Thoracic aorta (tissue), 2 donors: ENCODE measurements at regions not wholly inside any gene's neighbourhood (a gene's known extent, or its start where the extent isn't known, plus 50 kb on each side); places are given as distances from the start of the nearest gene placed in this dataset.

ENCODE experiments used
- ATAC-seq: fragments of 150-250 bp; one replicate; pipeline ENCODE4 v1.8.0; 2017; ENCODE audit warnings: low read depth; ENCODE audit not compliant: insufficient number of reproducible peaks, low FRiP score
- DNase-seq: peaks from one replicate; pipeline ENCODE4 v3.0.0-alpha.2; 2020; ENCODE audit warnings: low spot score
- H3K27ac ChIP-seq, 2 donors: fragments of 200-600 bp; sonication (generic); 1 replicate in 1 of 2; 2 replicates in 1 of 2; pipeline ENCODE4 v1.5.1; 2016; ENCODE audit warnings: mild to moderate bottlenecking in 2 of 2, moderate library complexity in 2 of 2
- H3K27me3 ChIP-seq: fragments of 200-600 bp; sonication (generic); replicated peaks from 2 replicates; pipeline ENCODE4 v1.6.0; 2016; ENCODE audit warnings: mild to moderate bottlenecking; ENCODE audit not compliant: insufficient read depth
- H3K36me3 ChIP-seq: fragments of 200-600 bp; sonication (generic); one replicate; pipeline ENCODE4 v1.5.1; 2016
- H3K4me1 ChIP-seq, 2 donors: fragments of 200-600 bp; sonication (generic); 1 replicate in 1 of 2; 2 replicates in 1 of 2; pipeline versions ENCODE4 v1.5.1 to v1.6.0; 2016; ENCODE audit warnings: low read depth in 2 of 2, mild to moderate bottlenecking in 1 of 2; ENCODE audit not compliant: control insufficient read depth in 1 of 2
- H3K4me3 ChIP-seq: fragments of 200-600 bp; sonication (generic); 2 replicates; pipeline ENCODE4 v1.5.1; 2016; ENCODE audit warnings: mild to moderate bottlenecking
- H3K9me3 ChIP-seq: fragments of 200-600 bp; sonication (generic); 2 replicates; pipeline ENCODE4 v1.5.1; 2016
- TF ChIP-seq, protein P1 (sequence below): fragments of 200-600 bp; sonication (generic); IDR thresholded peaks from one replicate; pipeline ENCODE4 v1.5.1; 2019; ENCODE audit warnings: antibody characterized with exemption

DNA sequence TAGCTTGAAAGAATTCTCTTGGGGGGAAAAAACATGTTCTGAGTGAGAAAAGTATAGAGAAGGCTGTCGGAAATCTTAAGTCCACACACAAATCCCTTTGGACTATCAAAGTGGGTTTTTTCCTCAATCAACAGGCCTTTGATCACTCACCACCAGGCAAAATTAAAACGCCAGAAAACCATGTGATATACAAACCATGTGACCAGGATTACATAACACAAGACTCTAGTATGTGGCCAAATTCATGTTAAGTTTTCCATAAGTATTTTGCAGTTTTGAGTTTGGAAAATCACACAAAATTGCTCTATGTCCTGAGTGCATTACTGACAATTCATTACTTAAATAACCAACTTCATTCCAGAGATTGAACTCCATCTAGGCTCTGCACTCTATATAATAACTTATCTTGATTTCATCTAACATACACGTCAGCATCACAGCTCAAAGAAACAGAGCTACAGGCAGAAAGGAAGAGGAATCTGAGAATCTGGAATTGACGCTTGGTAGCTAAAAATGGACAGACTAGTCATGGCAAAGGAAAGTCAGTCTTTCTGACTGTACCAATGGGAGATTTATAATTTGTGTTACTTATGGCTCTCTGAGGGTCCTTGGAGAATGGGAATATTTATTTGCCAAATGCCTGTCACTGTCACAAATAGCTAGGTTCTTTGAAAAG, 383.5 kb downstream of the SFMBT2 start:
- Histone ChIP-seq H3K4me1 (no peaks in the 10 kb centered on the region), H3K4me3 (no peak overlapping the region), H3K27me3 (no peaks in the 10 kb centered on the region), H3K9me3 (no peaks in the 10 kb centered on the region), H3K27ac (no peak overlapping the region), H3K36me3 (no peaks in the 10 kb centered on the region)
- DNase-seq, result no peak
- no peak for ATAC-seq
- TF ChIP-seq, protein P1, sequence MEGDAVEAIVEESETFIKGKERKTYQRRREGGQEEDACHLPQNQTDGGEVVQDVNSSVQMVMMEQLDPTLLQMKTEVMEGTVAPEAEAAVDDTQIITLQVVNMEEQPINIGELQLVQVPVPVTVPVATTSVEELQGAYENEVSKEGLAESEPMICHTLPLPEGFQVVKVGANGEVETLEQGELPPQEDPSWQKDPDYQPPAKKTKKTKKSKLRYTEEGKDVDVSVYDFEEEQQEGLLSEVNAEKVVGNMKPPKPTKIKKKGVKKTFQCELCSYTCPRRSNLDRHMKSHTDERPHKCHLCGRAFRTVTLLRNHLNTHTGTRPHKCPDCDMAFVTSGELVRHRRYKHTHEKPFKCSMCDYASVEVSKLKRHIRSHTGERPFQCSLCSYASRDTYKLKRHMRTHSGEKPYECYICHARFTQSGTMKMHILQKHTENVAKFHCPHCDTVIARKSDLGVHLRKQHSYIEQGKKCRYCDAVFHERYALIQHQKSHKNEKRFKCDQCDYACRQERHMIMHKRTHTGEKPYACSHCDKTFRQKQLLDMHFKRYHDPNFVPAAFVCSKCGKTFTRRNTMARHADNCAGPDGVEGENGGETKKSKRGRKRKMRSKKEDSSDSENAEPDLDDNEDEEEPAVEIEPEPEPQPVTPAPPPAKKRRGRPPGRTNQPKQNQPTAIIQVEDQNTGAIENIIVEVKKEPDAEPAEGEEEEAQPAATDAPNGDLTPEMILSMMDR, result no peak

DNA sequence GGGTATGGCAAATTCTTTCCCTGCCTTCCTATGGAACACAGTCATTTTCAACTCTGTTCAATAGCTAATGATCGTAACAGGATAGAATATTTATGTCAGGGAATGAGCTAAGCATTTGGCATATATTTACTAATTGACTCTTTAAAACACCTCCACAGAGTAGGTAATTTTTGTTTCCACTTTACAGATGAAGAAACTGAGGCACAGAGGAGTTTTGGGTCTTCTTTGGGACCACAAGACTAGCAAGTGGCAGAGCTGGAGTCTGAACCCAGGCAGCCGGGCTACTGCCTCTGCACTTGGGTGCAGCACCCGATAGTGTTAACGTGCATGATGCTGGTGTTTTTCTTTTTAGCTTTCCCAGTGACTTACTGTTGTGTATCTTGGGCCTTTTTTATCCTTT, 384.0 kb downstream of the SFMBT2 start:
- TF ChIP-seq, protein P1, result no peak
- DNase-seq (no peak), ATAC-seq (no peak)
- Histone ChIP-seq H3K27me3 (no peaks in the 10 kb centered on the region), H3K36me3 (no peaks in the 10 kb centered on the region), H3K9me3 (no peaks in the 10 kb centered on the region), H3K27ac (no peak overlapping the region), H3K4me3 (no peak overlapping the region), H3K4me1 (no peaks in the 10 kb centered on the region)

DNA sequence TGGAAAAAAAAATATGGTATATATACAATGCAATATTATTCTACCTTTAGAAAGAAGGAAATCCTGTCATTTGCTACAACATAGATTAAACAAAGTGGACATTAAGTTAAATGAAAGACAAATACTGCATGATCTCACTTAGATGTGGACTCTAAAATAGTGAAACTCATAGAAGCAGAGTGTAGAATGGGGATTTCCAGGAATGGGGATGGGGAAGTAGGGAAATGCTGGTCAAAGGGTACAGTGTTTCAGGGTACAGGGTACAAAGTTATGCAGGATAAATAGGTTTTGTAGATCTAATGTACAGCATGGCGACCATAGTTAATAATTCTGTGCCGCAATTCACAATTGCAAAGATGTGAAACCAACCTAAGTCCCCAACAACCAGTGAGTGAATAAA, 385.5 kb downstream of the SFMBT2 start:
- Histone ChIP-seq H3K9me3 (no peaks in the 10 kb centered on the region), H3K27ac (no peak overlapping the region), H3K36me3 (no peaks in the 10 kb centered on the region), H3K4me3 (no peak overlapping the region), H3K4me1 (no peaks in the 10 kb centered on the region), H3K27me3 (no peaks in the 10 kb centered on the region)
- DNase-seq, result no peak
- ATAC-seq, result no peak
- TF ChIP-seq, protein P1, result no peak

DNA sequence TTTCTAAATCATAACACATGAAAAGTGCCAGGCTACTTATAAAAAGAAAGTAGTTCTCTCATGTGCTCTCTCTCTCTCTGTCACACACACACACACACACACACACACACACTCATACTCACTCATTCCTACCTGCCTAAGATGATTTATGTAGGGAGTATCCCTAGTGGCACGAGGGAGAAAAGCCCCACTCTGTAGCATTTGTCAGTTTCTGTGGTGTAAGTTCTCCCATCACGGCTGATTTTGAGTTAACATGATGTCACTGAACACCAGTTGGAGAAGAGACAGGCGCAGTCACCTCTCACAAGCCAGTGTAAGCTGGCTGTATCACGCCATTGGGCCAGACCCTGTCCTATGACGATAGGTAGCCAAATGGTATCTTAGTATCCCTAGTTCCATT, 395.4 kb downstream of the SFMBT2 start:
- no peak overlapping the region for H3K4me3 ChIP-seq
- ATAC-seq, result no peak
- no peak overlapping the region for H3K27ac ChIP-seq
- no peaks in the 10 kb centered on the region for H3K4me1 ChIP-seq
- DNase-seq, result no peak
- no peaks in the 10 kb centered on the region for H3K27me3 ChIP-seq
- no peaks in the 10 kb centered on the region for H3K9me3 ChIP-seq
- H3K36me3 ChIP-seq, result no peaks in the 10 kb centered on the region
- TF ChIP-seq, protein P1, result no peak

DNA sequence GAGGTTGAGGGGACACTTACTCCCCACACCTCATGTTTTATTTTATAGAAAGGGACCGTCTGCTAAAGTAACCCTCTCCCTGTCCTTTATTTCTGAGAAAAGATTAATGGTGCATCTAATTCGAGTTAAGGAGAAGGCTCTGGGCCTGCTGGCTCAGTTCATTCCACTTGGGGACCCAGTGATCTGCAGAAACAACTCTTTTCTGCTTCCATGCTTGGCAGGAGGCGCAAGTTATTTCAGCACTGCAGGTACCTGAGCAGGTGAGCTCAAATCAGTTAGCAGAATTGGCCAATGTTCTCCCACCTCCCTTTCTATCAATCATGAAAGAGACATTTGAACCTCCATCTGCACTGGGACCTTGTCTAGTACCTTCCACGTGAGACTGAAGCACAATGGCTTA, 396.1 kb downstream of the SFMBT2 start:
- H3K4me3 ChIP-seq, result no peak overlapping the region
- H3K4me1 ChIP-seq, result no peaks in the 10 kb centered on the region
- no peak overlapping the region for H3K27ac ChIP-seq
- no peaks in the 10 kb centered on the region for H3K9me3 ChIP-seq
- no peaks in the 10 kb centered on the region for H3K36me3 ChIP-seq
- no peaks in the 10 kb centered on the region for H3K27me3 ChIP-seq
- DNase-seq, result no peak
- ATAC-seq, result no peak
- TF ChIP-seq, protein P1, result no peak
